HG03159 (cell line): ENCODE measurements at regions not wholly inside any gene's neighbourhood (a gene's known extent, or its start where the extent isn't known, plus 50 kb on each side); places are given as distances from the start of the nearest gene placed in this dataset.
"Not testable (repeated sequence)": the region's sequence is repeated elsewhere in the genome, so short reads cannot be mapped to it uniquely, and the experiment has no call there.

Experiments
- ATAC-seq: cut with Tn5 transposase; IDR thresholded peaks from one replicate; pipeline ENCODE4 v1.9.1; 2021; ENCODE audit warnings: mild to moderate bottlenecking, moderate library complexity; ENCODE audit not compliant: unreplicated experiment

- ATAC-seq, result no peak
These were observed 444.8 kb upstream of the MKI67 start for GRCh38 chr10:128571071-128571470.

GRCh38 chr10:128571745-128572144, 445.5 kb upstream of the MKI67 start:
- ATAC-seq, result no peak

GRCh38 chr10:128572696-128573095, 446.5 kb upstream of the MKI67 start:
- no peak for ATAC-seq

GRCh38 chr10:128573281-128573845, 447.1 kb upstream of the MKI67 start:
- ATAC-seq, result no peak

GRCh38 chr10:128573986-128574385, 447.8 kb upstream of the MKI67 start:
- ATAC-seq, result no peak

- no peak for ATAC-seq
These were observed 448.5 kb upstream of the MKI67 start for GRCh38 chr10:128574581-128575210.

- no peak for ATAC-seq
These were observed 449.5 kb upstream of the MKI67 start for GRCh38 chr10:128575761-128576160.

- ATAC-seq, result no peak
These were observed 450.1 kb upstream of the MKI67 start for GRCh38 chr10:128576336-128576735.

GRCh38 chr10:128576943-128577670, 450.9 kb upstream of the MKI67 start:
- ATAC-seq, result no peak

GRCh38 chr10:128577958-128578750, 451.9 kb upstream of the MKI67 start:
- ATAC-seq, result no peak

GRCh38 chr10:128578766-128579165, 452.5 kb upstream of the MKI67 start:
- no peak for ATAC-seq

GRCh38 chr10:128579280-128579865, 453.1 kb upstream of the MKI67 start:
- ATAC-seq, result no peak

GRCh38 chr10:128579901-128580300, 453.7 kb upstream of the MKI67 start:
- no peak for ATAC-seq

- not testable (repeated sequence) for ATAC-seq
These were observed 456.9 kb upstream of the MKI67 start for GRCh38 chr10:128583125-128583524.

- ATAC-seq, result not testable (repeated sequence)
These were observed 460.4 kb upstream of the MKI67 start for GRCh38 chr10:128586599-128586998.

GRCh38 chr10:128587689-128588088, 461.5 kb upstream of the MKI67 start:
- ATAC-seq, result no peak

GRCh38 chr10:128588402-128588801, 462.2 kb upstream of the MKI67 start:
- no peak for ATAC-seq

GRCh38 chr10:128594688-128595087, 468.5 kb upstream of the MKI67 start:
- ATAC-seq, result no peak

GRCh38 chr10:128596906-128597305, 470.7 kb upstream of the MKI67 start:
- no peak for ATAC-seq

GRCh38 chr10:128599030-128599429, 472.8 kb upstream of the MKI67 start:
- ATAC-seq, result no peak

GRCh38 chr10:128599538-128599937, 473.3 kb upstream of the MKI67 start:
- ATAC-seq, result no peak
